GM06990 (cell line): ENCODE measurements at regions not wholly inside any gene's neighbourhood (a gene's known extent, or its start where the extent isn't known, plus 50 kb on each side); places are given as distances from the start of the nearest gene placed in this dataset.

Source experiments
- DNase-seq: peaks from one replicate; pipeline ENCODE4 v3.0.0-alpha.2; 2011; ENCODE audit not compliant: insufficient read length; ENCODE audit errors: extremely low read depth
- H3K27me3 ChIP-seq: replicated peaks from 2 replicates; pipeline ENCODE4 v1.6.0; 2011; ENCODE audit warnings: low read length; ENCODE audit not compliant: control insufficient read depth, insufficient read depth
- H3K36me3 ChIP-seq: 2 replicates; pipeline ENCODE4 v1.5.1; 2011; ENCODE audit warnings: low read length; ENCODE audit not compliant: control insufficient read depth, insufficient read depth
- H3K4me3 ChIP-seq: replicated peaks from 2 replicates; pipeline ENCODE4 v1.5.1; 2011; ENCODE audit warnings: low read depth, mild to moderate bottlenecking, control low read depth, low read length
- TF ChIP-seq, protein P1 (sequence below): IDR thresholded peaks from 2 replicates; pipeline ENCODE4 v1.5.1; 2011; ENCODE audit warnings: low read length, control low read depth, mild to moderate bottlenecking, inconsistent platforms; ENCODE audit not compliant: insufficient read depth, poor library complexity, severe bottlenecking

DNA sequence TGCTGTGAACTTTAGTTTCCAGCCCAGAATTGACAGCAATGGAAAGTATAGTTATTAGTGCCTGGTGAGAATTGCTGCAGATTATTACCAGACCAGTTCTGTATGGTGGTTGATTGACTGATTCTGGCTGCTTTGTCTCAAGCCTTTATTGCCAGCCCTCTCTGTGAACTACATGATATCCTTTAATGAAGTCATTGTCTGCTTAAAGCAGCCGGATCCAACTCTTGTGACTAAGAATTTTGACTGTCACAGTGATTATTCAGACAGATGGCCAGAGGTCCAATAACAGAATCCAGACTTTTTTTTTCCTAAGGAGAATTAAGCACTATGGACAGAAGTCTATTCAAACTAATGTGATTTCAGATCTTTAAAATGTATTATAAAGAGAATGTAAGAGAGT lies 1548.6 kb upstream of the B3GALT2 start:
- Histone ChIP-seq H3K27me3 (no peaks in the 10 kb centered on the region), H3K4me3 (no peak overlapping the region), H3K36me3 (no peaks in the 10 kb centered on the region)
- no peak for DNase-seq
- TF ChIP-seq, protein P1, sequence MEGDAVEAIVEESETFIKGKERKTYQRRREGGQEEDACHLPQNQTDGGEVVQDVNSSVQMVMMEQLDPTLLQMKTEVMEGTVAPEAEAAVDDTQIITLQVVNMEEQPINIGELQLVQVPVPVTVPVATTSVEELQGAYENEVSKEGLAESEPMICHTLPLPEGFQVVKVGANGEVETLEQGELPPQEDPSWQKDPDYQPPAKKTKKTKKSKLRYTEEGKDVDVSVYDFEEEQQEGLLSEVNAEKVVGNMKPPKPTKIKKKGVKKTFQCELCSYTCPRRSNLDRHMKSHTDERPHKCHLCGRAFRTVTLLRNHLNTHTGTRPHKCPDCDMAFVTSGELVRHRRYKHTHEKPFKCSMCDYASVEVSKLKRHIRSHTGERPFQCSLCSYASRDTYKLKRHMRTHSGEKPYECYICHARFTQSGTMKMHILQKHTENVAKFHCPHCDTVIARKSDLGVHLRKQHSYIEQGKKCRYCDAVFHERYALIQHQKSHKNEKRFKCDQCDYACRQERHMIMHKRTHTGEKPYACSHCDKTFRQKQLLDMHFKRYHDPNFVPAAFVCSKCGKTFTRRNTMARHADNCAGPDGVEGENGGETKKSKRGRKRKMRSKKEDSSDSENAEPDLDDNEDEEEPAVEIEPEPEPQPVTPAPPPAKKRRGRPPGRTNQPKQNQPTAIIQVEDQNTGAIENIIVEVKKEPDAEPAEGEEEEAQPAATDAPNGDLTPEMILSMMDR = no peak

DNA sequence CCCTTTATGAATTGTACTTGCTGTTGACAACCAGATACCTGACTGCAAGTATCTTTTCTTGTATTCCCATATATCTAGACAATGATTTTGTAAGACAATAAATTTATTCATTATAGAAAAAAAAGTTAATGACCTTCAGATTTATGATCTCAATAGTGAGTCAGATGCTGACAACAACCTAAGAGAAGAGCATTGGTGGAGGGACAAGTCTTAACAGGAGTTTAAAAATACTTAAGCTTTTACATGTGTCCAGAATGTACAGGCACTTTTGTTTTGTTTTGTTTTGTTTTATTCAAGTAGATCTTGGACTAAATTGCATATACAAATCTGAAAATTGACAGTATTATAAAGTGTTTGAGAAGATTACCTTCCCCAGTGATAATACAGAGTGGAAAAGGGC lies 1544.6 kb upstream of the B3GALT2 start:
- Histone ChIP-seq H3K27me3 (no peaks in the 10 kb centered on the region), H3K4me3 (no peak overlapping the region), H3K36me3 (no peaks in the 10 kb centered on the region)
- TF ChIP-seq, protein P1 = no peak
- DNase-seq = no peak

DNA sequence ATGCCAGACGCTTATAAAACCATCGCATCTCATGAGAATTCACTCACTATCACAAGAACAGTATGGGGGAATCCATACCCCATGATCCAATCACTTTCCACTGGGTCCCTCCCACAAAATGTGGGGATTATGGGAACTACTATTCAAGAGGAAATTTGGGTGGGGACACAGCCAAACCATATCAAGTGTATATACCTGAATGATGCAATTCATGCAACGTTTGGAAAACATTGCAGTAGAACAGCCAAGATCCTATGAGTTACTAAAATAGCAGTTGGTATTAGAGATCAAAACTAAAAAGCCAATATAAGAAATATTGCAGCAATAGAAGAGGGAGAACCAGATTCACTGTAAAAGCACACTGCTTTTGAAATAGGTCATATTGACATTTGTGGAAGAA lies 1543.9 kb upstream of the B3GALT2 start:
- H3K36me3 ChIP-seq = no peaks in the 10 kb centered on the region
- no peak overlapping the region for H3K4me3 ChIP-seq
- H3K27me3 ChIP-seq = no peaks in the 10 kb centered on the region
- DNase-seq = no peak
- TF ChIP-seq, protein P1 = no peak

DNA sequence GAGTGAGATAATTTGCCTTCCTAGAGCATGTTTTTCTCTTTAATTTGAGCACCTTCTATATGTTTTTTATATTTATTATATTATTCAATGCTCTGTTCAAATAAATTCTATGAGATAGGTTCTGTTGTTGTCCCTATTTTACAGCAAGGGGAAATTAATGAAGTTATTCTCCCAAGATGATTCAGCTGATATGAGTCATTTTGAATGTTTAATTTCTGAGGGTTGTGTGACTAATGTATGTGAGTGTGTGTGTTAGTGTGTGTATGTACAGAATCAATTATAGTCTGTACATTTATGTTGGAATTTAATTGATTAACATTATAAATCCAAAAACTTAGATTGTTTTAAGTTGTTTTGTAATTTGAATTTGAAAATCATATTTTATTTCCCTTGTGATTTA lies 1536.7 kb upstream of the B3GALT2 start:
- Histone ChIP-seq H3K27me3 (no peaks in the 10 kb centered on the region), H3K36me3 (no peaks in the 10 kb centered on the region), H3K4me3 (no peak overlapping the region)
- TF ChIP-seq, protein P1 = no peak
- no peak for DNase-seq

DNA sequence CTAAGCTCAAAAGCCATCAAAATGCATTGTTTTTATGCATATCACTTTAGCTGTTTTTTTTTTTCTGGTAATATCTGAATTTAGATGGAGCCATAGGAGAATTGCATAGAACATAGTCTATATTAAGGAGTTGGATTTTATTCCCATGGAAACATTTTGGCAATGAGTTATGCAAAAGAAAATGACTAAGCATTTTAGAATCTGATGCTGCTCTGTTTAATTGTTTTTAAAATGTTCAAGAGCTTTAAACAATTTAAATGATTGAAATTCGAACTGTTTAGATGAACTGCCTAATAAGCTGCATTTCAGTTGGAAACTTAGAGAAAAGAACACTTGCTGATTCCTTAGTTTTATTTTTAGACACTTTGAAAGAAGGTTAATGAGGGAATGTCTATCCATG lies 1531.5 kb upstream of the B3GALT2 start:
- Histone ChIP-seq H3K27me3 (no peaks in the 10 kb centered on the region), H3K36me3 (no peaks in the 10 kb centered on the region), H3K4me3 (no peak overlapping the region)
- TF ChIP-seq, protein P1 = no peak
- no peak for DNase-seq

DNA sequence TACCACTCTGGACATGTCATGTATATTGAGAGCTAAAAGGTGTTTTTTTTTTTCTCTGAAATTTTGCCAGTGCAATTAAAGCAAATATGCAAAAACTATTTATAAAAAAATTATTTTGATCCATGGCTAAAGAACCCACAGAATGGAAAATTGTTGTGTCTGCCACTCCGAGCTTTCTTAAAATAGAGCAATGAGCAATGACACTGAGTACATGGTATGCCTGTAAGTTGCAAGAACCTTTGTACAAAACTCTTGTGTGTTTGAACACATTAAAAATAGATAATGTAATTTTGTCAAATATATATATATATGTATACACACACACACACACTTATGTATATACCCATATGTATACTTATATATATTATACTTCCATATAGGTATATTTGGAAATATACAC lies 1530.9 kb upstream of the B3GALT2 start:
- DNase-seq = no peak
- TF ChIP-seq, protein P1 = no peak
- H3K27me3 ChIP-seq = no peaks in the 10 kb centered on the region

More for the DNA sequence above, 1530.9 kb upstream of the B3GALT2 start:
- Histone ChIP-seq H3K4me3 (no peak overlapping the region), H3K36me3 (no peaks in the 10 kb centered on the region)
